H1 (cell line): ENCODE measurements at regions not wholly inside any gene's neighbourhood (a gene's known extent, or its start where the extent isn't known, plus 50 kb on each side); places are given as distances from the start of the nearest gene placed in this dataset.

ENCODE experiments used
- CTCF ChIA-PET: fragments of 300-600 bp; sonication (Branson Sonifier 250); formaldehyde crosslinking; loops from one replicate; lab custom pipeline; 2021; ENCODE audit not compliant: partially characterized antibody; lab: Charles Lee
- POLR2A ChIA-PET: fragments of 300-600 bp; sonication (Branson Sonifier 250); formaldehyde crosslinking; loops from one replicate; lab custom pipeline; 2021; ENCODE audit warnings: inconsistent platforms; ENCODE audit not compliant: partially characterized antibody; lab: Charles Lee
- DNase-seq, 2 experiments: peaks; one replicate each; pipeline versions ENCODE4 v3.0.0 to v3.0.0-alpha.2; 2010 to 2022; ENCODE audit warnings: low spot score in 2 of 2, low read depth in 1 of 2, mixed read lengths in 1 of 2
- FAIRE-seq: peaks from 2 replicates; lab custom pipeline; 2011; peaks lifted over from hg19 to GRCh38; lab: Jason Lieb, UNC
- H2AFZ ChIP-seq: 2 replicates; pipeline ENCODE4 v1.8.1; 2012; ENCODE audit warnings: low read length, inconsistent platforms
- H2AK5ac ChIP-seq: 2 replicates; pipeline ENCODE4 v1.6.1; 2013; ENCODE audit warnings: low read depth, low read length
- H2BK120ac ChIP-seq: replicated peaks from 2 replicates; pipeline ENCODE3; 2013; ENCODE audit warnings: low read depth, low read length, inconsistent platforms
- H2BK12ac ChIP-seq: 2 replicates; pipeline ENCODE4 v1.6.1; 2013; ENCODE audit warnings: low read depth, low read length
- H2BK15ac ChIP-seq: 2 replicates; pipeline ENCODE4 v1.6.1; 2013; ENCODE audit warnings: low read length
- H2BK20ac ChIP-seq: 2 replicates; pipeline ENCODE4 v1.6.1; 2013; ENCODE audit warnings: low read length
- H2BK5ac ChIP-seq: 2 replicates; pipeline ENCODE4 v1.6.1; 2013; ENCODE audit warnings: low read depth, low read length
- H3K14ac ChIP-seq: 2 replicates; pipeline ENCODE4 v1.6.1; 2013; ENCODE audit warnings: inconsistent platforms; ENCODE audit not compliant: insufficient read length
- H3K18ac ChIP-seq: 2 replicates; pipeline ENCODE4 v1.6.1; 2013; ENCODE audit warnings: low read length; ENCODE audit errors: extremely low read depth
- H3K23ac ChIP-seq: 2 replicates; pipeline ENCODE4 v1.6.1; 2013; ENCODE audit warnings: inconsistent platforms; ENCODE audit not compliant: insufficient read length
- H3K23me2 ChIP-seq: 2 replicates; pipeline ENCODE4 v1.6.1; 2013; ENCODE audit warnings: low read depth, low read length
- H3K27ac ChIP-seq: 2 replicates; pipeline ENCODE4 v1.6.1; 2011; ENCODE audit warnings: low read depth, low read length, inconsistent platforms
- H3K27me3 ChIP-seq, 4 experiments: replicated peaks in 1 of 4; 1 replicate in 1 of 4; 2 replicates in 3 of 4; pipeline versions ENCODE4 v1.6.1 to v1.8.1; 2011 to 2013; ENCODE audit warnings: low read length in 3 of 4, mild to moderate bottlenecking in 3 of 4, inconsistent platforms in 2 of 4, mixed read lengths in 2 of 4, moderate library complexity in 1 of 4; ENCODE audit not compliant: control insufficient read depth in 3 of 4, insufficient read depth in 3 of 4; ENCODE audit errors: extremely low read depth in 1 of 4
- H3K36me3 ChIP-seq, 4 experiments: 2 replicates each; pipeline versions ENCODE4 v1.6.1 to v1.8.1; 2011 to 2013; ENCODE audit warnings: mild to moderate bottlenecking in 4 of 4, low read length in 3 of 4, moderate library complexity in 2 of 4, control low read depth in 1 of 4, inconsistent platforms in 1 of 4; ENCODE audit not compliant: insufficient read depth in 4 of 4, control insufficient read depth in 2 of 4
- H3K4ac ChIP-seq: replicated peaks from 2 replicates; pipeline ENCODE3; 2013; ENCODE audit warnings: low read length, low read depth, mixed read lengths, inconsistent platforms; ENCODE audit not compliant: insufficient read length
- H3K4me1 ChIP-seq, 4 experiments: replicated peaks in 1 of 4; 1 replicate in 1 of 4; 2 replicates in 3 of 4; pipeline versions ENCODE4 v1.6.1 to v1.8.1; 2011 to 2013; ENCODE audit warnings: low read length in 3 of 4, inconsistent platforms in 2 of 4, mixed read lengths in 1 of 4; ENCODE audit not compliant: insufficient read depth in 4 of 4, control insufficient read depth in 3 of 4
- H3K4me2 ChIP-seq, 2 experiments: 2 replicates each; pipeline versions ENCODE4 v1.6.1 to v1.8.1; 2011 to 2013; ENCODE audit warnings: low read depth in 2 of 2, low read length in 2 of 2, control low read depth in 1 of 2, inconsistent platforms in 1 of 2, mild to moderate bottlenecking in 1 of 2; ENCODE audit not compliant: insufficient read depth in 1 of 2
- H3K4me3 ChIP-seq, 4 experiments: fragments of 200-600, 300-600 bp in 1 of 4; sonication (generic), shearing (Covaris generic), sonication (Bioruptor Twin) in 1 of 4; 2 replicates each; pipeline versions ENCODE4 v1.5.1 to v1.8.1; 2011 to 2016; ENCODE audit warnings: low read length in 4 of 4, low read depth in 3 of 4, control low read depth in 2 of 4, inconsistent platforms in 2 of 4, mild to moderate bottlenecking in 2 of 4, mixed read lengths in 1 of 4, moderate library complexity in 1 of 4; ENCODE audit not compliant: insufficient read depth in 2 of 4; ENCODE audit errors: extremely low read depth in 1 of 4
- H3K56ac ChIP-seq: replicated peaks from 2 replicates; pipeline ENCODE3; 2013; ENCODE audit warnings: low read depth, mild to moderate bottlenecking, mixed read lengths, low read length, inconsistent platforms; ENCODE audit not compliant: insufficient read length
- H3K79me1 ChIP-seq: 2 replicates; pipeline ENCODE4 v1.6.1; 2013; ENCODE audit warnings: low read depth, low read length, control low read depth
- H3K79me2 ChIP-seq, 2 experiments: 2 replicates each; pipeline versions ENCODE4 v1.6.1 to v1.8.1; 2012 to 2013; ENCODE audit warnings: low read length in 2 of 2, mild to moderate bottlenecking in 2 of 2, inconsistent platforms in 1 of 2; ENCODE audit not compliant: insufficient read depth in 2 of 2, control insufficient read depth in 1 of 2
- H3K9ac ChIP-seq, 4 experiments: replicated peaks in 1 of 4; 1 replicate in 1 of 4; 2 replicates in 3 of 4; pipeline versions ENCODE4 v1.6.1 to v1.8.1; 2011 to 2013; ENCODE audit warnings: low read depth in 3 of 4, low read length in 3 of 4, control low read depth in 2 of 4, mild to moderate bottlenecking in 2 of 4, moderate library complexity in 2 of 4, inconsistent platforms in 1 of 4; ENCODE audit errors: extremely low read depth in 1 of 4
- H3K9me3 ChIP-seq, 2 experiments: 2 replicates each; pipeline versions ENCODE4 v1.6.1 to v1.8.1; 2012 to 2013; ENCODE audit warnings: mild to moderate bottlenecking in 2 of 2, moderate library complexity in 2 of 2, control low read depth in 1 of 2, inconsistent platforms in 1 of 2, low read depth in 1 of 2, low read length in 1 of 2, mixed read lengths in 1 of 2; ENCODE audit not compliant: insufficient read depth in 2 of 2
- H4K20me1 ChIP-seq, 2 experiments: replicated peaks in 1 of 2; 2 replicates each; pipeline versions ENCODE3 to v1.8.1; 2011 to 2013; ENCODE audit warnings: inconsistent platforms in 2 of 2, low read length in 2 of 2, mild to moderate bottlenecking in 1 of 2; ENCODE audit not compliant: insufficient read depth in 2 of 2, control insufficient read depth in 1 of 2
- H4K5ac ChIP-seq: 2 replicates; pipeline ENCODE4 v1.6.1; 2013; ENCODE audit warnings: low read length, low read depth, mixed read lengths, inconsistent platforms; ENCODE audit not compliant: insufficient read length
- H4K8ac ChIP-seq: 2 replicates; pipeline ENCODE4 v1.8.0; 2013; ENCODE audit warnings: mild to moderate bottlenecking, moderate library complexity, low read length, inconsistent platforms; ENCODE audit not compliant: insufficient read depth; ENCODE audit errors: extremely low read depth
- H4K91ac ChIP-seq: replicated peaks from 2 replicates; pipeline ENCODE3; 2013; ENCODE audit warnings: low read length, mixed read lengths, inconsistent platforms; ENCODE audit not compliant: insufficient read length
- ATF2 ChIP-seq: IDR thresholded peaks from 2 replicates; pipeline ENCODE4 v1.6.1; 2012; ENCODE audit warnings: low read length, inconsistent platforms
- ATF3 ChIP-seq: IDR thresholded peaks from 2 replicates; pipeline ENCODE4 v1.6.1; 2011; ENCODE audit warnings: low read depth, mild to moderate bottlenecking, low read length; ENCODE audit not compliant: insufficient read depth
- CBX5 ChIP-seq: fragments of 300-800, 300-1000 bp; sonication (generic); IDR thresholded peaks from 2 replicates; pipeline ENCODE4 v1.7.1; 2016; ENCODE audit warnings: antibody characterized with exemption, low read length, low read depth
- CTCF ChIP-seq, 3 experiments: IDR thresholded peaks; 1 replicate in 2 of 3; 2 replicates in 1 of 3; pipeline versions ENCODE4 v1.5.1 to v1.6.1; 2011; ENCODE audit warnings: low read length in 3 of 3, mild to moderate bottlenecking in 3 of 3, inconsistent platforms in 2 of 3, low read depth in 1 of 3, moderate library complexity in 1 of 3; ENCODE audit not compliant: insufficient read depth in 1 of 3; ENCODE audit errors: control extremely low read depth in 1 of 3
- HDAC2 ChIP-seq, 2 experiments: fragments of 300-600 bp in 1 of 2; sonication (generic) in 1 of 2; IDR thresholded peaks; 2 replicates each; pipeline ENCODE4 v1.6.1; 2011 to 2012; ENCODE audit warnings: low read depth in 2 of 2, low read length in 2 of 2, mild to moderate bottlenecking in 2 of 2, moderate library complexity in 2 of 2, borderline replicate concordance in 1 of 2, inconsistent platforms in 1 of 2
- JUN ChIP-seq: IDR thresholded peaks from 2 replicates; pipeline ENCODE4 v1.6.1; 2011; ENCODE audit warnings: low read depth, mild to moderate bottlenecking, improper control_type of control experiment, low read length
- POLR2A ChIP-seq, 2 experiments: IDR thresholded peaks; 1 replicate in 1 of 2; 2 replicates in 1 of 2; pipeline ENCODE4 v1.6.1; 2011; ENCODE audit warnings: low read depth in 2 of 2, low read length in 2 of 2, mild to moderate bottlenecking in 2 of 2; ENCODE audit errors: control extremely low read depth in 1 of 2
- RFX5 ChIP-seq: IDR thresholded peaks from 2 replicates; pipeline ENCODE4 v1.6.1; 2011; ENCODE audit warnings: low read depth, low read length, improper control_type of control experiment, borderline replicate concordance
- RXRA ChIP-seq: IDR thresholded peaks from 2 replicates; pipeline ENCODE4 v1.6.1; 2011; ENCODE audit warnings: low read depth, mild to moderate bottlenecking, low read length, moderate library complexity; ENCODE audit not compliant: insufficient read depth
- TBP ChIP-seq: IDR thresholded peaks from 2 replicates; pipeline ENCODE4 v1.6.1; 2011; ENCODE audit warnings: low read depth, low read length, improper control_type of control experiment
- TEAD4 ChIP-seq: IDR thresholded peaks from 2 replicates; pipeline ENCODE4 v1.6.1; 2012; ENCODE audit warnings: low read depth, low read length, inconsistent platforms, mixed read lengths

GRCh38 chr4:63553123-63553522 lies 856.1 kb downstream of the TECRL start:
- CTCF ChIA-PET = no interaction called here
- H2BK12ac ChIP-seq = no peak overlapping the region
- no peak for DNase-seq
- POLR2A ChIA-PET = no interaction called here
- no peak overlapping the region for H3K23ac ChIP-seq
- H3K14ac ChIP-seq = no peak overlapping the region
- H3K27ac ChIP-seq = no peak overlapping the region
- FAIRE-seq = no peak
- no peaks in the 10 kb centered on the region for H4K20me1 ChIP-seq
- H3K36me3 ChIP-seq = no peaks in the 10 kb centered on the region
- no peak overlapping the region for H3K4me3 ChIP-seq
- no peaks in the 10 kb centered on the region for H3K79me2 ChIP-seq
- H3K79me1 ChIP-seq = no peaks in the 10 kb centered on the region
- no peak overlapping the region for H2AK5ac ChIP-seq
- H4K91ac ChIP-seq = no peak overlapping the region
- no peaks in the 10 kb centered on the region for H3K23me2 ChIP-seq
- H3K27me3 ChIP-seq = no peaks in the 10 kb centered on the region
- no peak overlapping the region for H4K8ac ChIP-seq
- H2BK20ac ChIP-seq = no peak overlapping the region
- H3K4ac ChIP-seq = no peak overlapping the region
- H3K9me3 ChIP-seq = no peaks in the 10 kb centered on the region
- no peak overlapping the region; the same call in 1 of the 2 replicates for H2AFZ ChIP-seq
- no peak overlapping the region for H2BK15ac ChIP-seq
- no peak overlapping the region for H4K5ac ChIP-seq
- no peak overlapping the region for H3K56ac ChIP-seq
- no peak overlapping the region for H3K18ac ChIP-seq
- no peaks in the 10 kb centered on the region for H3K4me1 ChIP-seq
- H2BK5ac ChIP-seq = no peak overlapping the region
- no peak overlapping the region for H3K4me2 ChIP-seq
- H2BK120ac ChIP-seq = no peak overlapping the region
- no peak overlapping the region for H3K9ac ChIP-seq
- TF ChIP-seq TEAD4 (no peak), JUN (no peak), ATF2 (no peak), CTCF (IDR thresholded peaks at IDR 0.05; ENCODE audit: control extremely low read depth in 1 of 3, insufficient read depth in 1 of 3, low read depth in 1 of 3, low read length in 3 of 3) (no peak), POLR2A (IDR thresholded peaks at IDR 0.05; ENCODE audit: control extremely low read depth in 1 of 2, low read depth in 2 of 2, low read length in 2 of 2) (no peak), HDAC2 (IDR thresholded peaks at IDR 0.05; ENCODE audit: borderline replicate concordance in 1 of 2, low read depth in 2 of 2, low read length in 2 of 2) (no peak), ATF3 (no peak), RXRA (no peak), CBX5 (no peak), RFX5 (no peak), TBP (no peak)
